Stimulated activated CD8-positive, alpha-beta memory T cell treated with anti-CD3 and anti-CD28 coated beads, Interleukin-15, amount 100 ng/mL, for 1 hour (primary cell): ENCODE measurements at regions not wholly inside any gene's neighbourhood (a gene's known extent, or its start where the extent isn't known, plus 50 kb on each side); places are given as distances from the start of the nearest gene placed in this dataset.

Experiments used
- DNase-seq: peaks from one replicate; pipeline ENCODE4 v3.0.0-alpha.2; 2020; ENCODE audit warnings: low read depth

DNA sequence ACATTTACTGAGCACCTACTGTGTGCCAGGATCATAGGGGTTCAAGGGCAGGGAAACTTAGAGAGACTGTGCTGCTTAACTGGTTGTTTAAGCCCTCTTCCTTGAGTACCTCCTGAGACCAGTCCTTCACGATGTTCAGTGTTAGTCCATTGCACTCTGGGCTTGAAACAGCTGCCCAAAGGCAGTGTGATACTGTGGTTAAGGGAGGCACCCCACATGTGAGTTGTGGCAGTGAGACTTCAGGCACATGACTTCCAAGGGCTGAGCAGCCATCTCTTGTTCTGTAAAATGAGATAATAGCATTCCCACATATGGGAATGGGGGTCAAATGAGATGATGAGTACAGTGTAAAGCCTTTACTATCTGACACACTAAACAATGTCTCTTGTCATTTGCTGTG, 75.1 kb downstream of the LINGO1 start:
- DNase-seq, result no peak

DNA sequence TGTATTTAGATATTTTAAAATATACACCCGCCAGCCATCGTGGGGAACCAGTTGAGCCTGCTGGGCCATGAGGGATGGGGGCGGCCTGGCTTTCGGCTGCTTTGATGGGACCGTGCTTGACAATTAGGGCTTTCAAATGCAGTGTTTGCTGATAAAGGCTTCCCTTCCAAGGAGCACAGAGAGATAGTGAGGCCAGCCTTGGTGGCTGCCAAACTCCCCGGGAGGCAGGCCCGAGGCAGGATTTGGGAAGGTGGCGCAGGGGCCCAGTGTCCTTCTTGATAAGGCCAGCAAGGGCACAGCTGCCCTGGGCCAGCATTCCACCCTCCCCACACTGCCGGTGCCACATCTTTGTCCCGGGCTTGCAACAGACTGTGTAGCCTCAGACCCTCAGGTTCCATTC, 75.6 kb downstream of the LINGO1 start:
- no peak for DNase-seq

DNA sequence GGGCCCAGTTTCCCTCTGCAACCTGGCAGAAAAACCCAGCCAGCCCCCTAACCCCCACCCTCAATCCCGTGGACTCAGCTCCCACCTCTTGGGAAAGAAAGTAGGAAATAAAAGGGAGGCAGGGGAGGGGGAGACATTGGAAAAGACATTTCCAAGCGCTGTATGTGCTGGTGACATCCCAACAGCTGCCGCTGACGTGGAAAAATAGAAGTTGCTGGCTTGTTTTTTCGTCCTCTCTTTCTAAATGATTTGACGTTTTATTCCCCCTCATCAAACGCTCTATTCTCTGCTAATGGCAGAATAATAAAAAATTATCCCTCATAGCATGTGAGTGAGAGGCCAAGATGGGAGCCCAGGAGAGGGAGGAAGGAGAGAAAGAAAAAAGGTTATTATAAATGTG, 76.1 kb downstream of the LINGO1 start:
- no peak for DNase-seq

DNA sequence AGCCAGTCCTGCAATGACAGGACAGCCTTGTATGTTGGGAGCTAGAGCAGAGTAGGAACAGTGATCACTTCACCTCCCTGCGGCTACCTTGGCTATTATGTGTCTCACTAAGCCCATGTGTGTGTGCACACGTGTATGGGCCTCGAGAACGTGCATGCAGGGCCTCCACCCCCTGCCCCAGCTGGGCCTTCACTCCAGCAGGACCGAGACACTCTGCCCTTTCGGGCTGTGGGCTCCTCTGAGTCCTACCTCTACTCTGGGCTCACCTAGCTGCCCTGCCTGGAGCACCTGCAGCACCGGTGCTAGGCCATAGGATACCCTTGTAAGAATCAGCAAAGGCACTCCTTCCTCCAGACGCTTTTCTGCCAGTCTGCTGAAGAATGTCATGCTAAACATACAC, 77.5 kb downstream of the LINGO1 start:
- no peak for DNase-seq

DNA sequence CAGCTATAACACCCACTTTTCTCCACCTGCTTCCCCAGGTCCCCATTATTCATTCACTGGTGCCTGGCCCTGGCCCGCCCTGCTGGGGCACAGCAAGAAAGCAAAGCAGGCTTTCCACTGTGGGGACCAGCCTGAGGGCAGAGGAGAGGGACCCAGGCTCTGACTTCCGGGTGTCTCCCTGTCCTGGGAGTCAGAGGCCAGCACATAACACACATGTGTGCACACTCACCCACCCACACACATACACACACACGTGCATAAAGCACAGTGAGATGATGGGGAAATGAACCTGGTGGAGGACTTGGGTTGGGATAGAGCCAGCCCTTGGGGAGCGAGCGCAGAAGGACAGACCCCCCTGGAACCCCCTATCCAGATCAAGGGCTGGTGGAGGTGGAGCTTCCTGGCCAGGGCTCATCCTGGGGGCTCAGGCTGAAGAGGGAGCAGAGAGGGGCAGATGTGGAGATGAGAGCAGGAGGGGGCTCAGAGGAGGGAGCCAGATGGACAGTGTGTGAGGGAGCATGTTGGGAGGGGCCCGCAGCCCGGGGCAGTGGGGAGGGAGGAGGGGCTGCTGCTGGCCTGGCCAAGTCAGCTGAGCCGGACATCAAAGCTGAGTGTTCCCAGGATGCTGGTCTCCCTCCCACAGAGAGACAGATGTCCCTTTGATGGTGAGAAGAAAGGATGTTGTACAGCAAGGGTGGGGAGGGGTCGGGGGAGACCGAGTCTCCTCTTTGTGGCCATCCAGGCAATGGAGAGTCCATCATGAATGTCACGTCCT, 78.2 kb downstream of the LINGO1 start:
- no peak for DNase-seq

DNA sequence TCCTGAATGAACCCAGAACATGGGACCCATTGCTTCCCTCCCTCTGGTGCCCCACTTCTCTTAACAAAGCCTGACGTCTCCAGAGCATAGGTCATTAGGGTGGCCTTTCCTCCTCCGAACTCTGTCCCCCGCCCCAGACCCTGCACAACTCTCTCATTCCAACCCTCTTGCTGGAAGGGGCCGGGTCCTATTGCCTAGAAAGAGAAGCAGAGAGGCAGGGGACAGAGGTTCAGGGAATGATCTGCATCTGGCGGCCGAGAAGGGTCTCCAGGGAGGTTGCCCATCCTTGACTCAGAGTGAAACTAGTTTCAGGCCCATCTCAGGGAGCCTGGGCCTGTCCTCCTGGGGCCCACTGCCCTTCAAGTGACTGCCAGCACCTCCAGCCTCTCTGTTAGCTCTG, 79.0 kb downstream of the LINGO1 start:
- no peak for DNase-seq

DNA sequence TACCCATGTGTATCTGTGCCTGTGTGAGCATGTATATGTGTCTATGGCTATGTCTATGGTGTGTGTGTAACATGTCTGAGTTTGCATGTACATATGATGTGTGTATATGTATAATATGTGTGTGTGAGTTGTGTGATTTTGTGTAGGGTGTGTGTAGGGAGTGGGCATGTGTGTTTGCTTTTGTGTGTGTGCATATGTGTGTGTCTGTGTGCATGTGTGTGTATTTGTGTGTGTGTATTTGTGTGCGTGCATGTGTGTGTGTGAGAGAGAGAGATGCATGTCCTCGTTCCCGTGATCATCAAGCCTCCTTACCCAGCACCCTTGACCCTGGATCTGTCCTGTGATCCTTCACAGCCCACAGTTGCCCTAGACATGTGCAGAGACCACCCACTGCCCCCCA, 79.5 kb downstream of the LINGO1 start:
- DNase-seq, result no peak

DNA sequence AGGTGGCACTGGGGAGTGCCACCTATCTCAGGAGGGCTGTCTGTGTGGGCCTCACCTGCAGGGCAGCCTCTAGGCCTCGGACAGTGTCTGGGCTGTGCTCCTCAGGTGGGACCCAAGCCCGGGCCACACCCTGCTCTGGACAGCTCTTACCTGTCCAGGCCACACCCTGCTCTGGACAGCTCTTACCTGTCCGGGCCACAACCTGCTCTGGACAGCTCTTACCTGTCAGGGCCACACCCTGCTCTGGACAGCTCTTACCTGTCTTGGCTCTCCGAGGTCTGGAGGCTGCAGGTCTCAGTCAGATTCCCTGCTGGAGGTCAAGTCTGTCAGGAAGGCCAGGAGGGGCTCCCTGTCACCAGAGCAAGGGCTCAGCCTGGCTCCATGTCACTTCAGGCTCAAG, 80.6 kb downstream of the LINGO1 start:
- DNase-seq, result no peak

DNA sequence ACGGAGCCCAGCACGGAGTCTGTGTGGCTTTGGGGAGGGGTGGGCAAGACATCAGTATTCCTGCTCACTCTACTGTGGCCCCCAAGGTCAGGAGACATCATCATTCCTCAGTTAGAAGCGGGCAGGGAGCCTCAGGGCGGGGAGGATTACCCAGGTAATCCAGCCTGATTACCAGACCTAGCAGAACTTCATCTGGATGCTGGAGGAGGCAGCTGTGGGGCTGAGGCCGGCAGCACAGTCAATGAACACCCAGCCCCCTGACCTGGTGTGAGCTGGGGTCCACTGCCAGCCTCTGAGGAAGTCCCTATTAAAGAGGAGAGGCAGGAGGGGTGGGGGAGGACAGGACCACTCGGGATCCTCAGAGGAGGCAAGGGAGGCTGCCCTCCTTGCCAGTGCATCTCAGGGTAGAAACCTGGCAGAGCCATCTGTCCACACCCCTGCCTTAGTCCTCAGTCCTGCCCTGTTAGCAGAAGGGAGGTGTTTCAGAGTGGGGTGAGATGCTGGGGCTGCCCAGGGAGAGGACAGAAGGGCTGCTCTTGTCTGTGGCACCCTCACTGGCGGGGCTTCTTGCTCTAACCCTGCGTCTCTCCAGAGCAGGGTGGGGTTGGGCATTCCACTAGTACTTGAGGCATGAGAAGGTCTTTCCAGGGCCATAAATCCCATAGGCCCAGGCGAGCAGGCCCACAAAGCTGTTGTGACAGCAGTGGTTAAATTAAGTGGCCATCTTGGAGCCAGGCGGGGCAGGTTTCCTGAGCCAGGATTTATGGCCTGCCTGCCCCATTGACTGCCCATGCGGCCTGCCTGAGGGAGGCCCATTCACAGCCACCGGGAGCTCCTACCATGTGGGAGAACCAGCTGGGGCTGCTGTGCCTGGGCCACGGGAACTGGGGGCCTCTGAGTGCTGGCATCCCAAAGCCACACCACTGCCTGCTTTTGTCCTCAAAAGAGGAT, 82.1 kb downstream of the LINGO1 start:
- DNase-seq, result no peak

DNA sequence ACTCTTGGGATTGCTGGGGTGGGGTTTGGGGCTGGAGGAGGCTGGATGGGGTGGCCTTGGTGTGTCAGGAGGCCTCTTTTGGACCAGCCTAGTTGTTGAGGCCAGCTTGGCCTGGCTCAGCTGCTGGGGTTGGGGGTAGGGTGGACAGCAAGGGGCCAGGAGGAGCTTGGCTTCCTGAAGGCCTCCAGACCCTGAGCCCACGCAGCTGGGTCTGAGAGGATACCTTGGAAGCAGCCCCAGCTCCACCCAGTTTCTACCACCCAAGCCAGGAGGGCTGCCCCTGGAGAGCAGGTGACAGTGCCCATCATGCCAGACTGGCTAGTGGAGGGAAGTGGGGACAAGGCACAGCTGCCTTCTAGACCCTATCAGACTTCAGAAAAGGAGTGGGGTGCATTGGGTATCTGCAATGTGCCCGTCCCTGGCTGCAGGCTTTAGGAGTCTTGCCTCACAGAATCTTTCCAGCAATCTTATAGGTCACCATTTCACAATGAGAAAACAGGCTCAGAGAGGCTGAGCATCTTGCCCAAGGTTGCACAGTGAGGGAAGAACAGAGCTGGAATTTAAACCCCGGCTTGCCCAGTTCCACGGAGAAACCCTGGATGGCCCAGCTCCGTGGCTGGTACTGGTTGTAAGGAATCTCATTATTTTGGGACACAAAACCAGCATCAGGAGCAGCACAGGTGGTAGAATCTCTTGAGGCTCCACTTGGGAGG, 83.0 kb downstream of the LINGO1 start:
- no peak for DNase-seq

DNA sequence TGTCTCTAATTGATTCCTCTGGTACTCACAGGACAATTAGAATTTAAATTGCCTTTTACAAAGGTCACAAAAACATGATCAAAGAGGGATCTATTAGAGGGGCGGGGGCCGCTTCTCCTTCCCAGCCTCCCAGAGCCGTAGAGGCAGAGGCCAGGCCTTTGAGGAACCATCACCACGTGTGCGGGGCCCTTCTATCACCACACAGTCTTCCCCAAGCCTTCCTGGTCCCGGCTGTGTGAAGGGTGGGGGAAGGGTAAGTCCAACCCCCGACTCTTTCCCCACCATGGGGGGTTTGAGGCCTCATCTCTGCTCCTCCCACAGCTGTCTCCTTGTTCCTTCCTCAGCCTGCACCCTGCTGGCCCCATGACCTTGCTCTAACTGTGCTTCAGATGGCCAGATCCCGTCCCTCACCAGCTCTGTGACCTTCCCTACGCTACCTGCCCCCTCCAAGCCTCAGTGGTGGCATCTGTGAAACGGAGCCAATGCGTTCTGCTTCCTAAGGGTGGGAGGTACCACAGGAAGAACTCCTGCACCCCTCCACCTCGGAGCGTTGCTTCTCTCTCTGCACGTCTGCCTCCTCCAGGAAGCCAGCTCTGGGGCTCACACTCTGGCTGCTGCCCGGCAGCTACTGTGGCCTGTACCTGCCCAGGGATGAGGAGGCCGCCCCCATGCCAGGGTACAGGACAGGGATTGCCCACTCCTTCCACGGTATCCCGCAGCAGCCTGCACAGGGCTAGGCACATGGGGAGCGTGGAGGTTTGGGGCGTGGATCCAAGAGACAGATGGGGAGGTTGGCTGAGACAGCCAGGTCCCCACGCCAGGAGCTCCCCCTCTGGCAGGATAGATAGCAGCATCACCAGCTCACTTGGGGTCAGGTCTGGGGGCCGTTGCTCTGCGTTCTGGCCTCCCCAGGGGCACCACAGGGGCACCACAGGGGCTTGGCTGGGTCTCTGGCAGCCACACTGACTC, 83.8 kb downstream of the LINGO1 start:
- no peak for DNase-seq

DNA sequence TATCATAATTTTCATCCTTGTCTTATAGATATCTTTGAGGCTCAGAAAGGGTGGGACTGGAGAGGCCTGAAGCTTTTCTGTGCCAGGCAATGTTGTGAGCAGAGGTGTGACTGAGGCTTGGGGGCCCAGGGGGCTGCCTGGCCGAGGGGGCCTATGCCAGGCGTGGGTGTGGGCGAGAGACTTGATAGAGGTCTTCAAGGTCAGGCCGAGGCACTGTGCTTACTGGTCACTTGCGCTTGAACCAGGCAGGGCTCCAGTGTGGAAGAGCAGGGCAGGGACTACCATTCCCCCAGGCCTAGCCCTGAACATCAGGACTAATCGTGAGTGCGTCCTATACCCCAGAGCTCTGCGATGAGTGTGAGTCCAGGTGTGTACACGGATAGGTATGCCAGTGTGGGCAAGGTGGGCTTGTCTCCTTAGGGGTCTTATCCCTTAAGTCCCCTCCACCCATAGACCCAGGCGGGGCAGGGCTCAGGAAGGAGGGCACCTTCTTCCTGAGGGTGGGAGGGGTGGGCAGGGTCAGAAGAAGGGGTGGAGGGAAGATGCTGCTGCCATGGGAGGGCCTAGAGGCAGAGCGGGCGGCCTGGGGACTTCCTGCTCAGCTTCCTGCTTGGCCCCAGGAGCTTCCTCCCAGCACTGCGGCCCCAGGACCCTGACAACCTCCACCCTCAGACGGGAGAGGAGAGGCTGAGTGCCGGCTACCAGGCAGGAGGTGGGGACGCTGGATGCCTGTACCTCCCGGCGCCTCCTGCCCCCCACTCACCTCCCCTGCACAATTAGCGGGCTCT, 84.7 kb downstream of the LINGO1 start:
- no peak for DNase-seq

DNA sequence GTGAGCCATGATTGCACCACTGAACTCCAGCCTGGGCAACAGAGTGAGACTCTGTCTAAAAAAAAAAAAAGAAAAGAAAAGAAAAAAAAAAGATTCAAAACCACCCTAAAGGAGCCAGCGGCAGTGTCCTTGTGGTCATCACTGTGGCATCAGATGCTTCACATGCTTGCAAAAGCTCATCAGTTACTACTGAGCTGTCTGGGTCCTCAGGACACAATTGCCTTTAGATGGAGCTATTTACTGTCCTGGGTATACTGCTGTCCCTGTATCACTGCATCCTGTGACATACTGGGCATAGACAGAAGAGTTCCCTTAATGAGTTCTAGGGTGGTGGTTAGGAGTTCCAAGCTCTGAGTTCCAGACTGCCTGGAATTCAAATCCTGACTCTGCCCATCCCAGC, 85.8 kb downstream of the LINGO1 start:
- DNase-seq, result no peak

DNA sequence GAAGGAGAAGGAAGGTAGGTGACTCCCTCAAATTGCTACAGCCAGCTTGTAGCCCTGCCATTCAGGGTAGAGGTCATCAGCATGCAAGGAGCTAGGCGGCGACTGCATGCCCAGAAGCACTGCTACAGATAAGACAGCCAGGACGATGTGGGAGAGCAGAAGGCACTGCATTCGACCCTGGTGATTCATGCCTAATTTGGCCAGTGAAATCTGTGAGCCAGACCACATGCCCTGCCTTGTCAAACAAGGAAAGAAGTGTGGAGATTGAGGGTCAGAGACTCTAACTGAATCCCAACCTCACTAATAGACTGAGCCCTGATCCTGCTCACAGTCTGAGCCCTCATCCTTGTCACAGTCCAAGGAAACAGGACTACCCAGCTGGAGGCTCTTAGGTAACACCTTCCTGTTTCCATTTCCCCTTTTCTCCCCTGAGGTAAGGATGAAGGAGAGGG, 86.6 kb downstream of the LINGO1 start:
- no peak for DNase-seq

DNA sequence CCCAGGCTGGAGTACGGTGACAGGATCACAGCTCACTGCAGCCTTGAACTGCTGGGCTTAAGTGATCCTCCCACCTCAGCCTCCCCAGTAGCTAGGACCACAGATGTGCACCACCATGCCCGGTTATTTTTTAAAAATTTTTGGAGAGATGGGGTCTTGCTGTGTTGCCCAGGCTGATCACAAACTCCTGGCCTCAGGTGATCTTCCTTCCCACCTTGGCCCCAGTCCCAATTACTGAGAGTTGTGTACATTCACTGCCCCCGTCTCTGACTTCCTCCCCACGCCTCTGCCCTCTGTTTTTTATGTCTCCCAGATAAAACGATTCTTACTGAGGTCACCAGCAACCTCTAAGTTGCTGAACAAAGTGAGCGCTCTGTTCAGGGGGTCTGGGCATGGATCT, 87.7 kb downstream of the LINGO1 start:
- DNase-seq, result no peak

DNA sequence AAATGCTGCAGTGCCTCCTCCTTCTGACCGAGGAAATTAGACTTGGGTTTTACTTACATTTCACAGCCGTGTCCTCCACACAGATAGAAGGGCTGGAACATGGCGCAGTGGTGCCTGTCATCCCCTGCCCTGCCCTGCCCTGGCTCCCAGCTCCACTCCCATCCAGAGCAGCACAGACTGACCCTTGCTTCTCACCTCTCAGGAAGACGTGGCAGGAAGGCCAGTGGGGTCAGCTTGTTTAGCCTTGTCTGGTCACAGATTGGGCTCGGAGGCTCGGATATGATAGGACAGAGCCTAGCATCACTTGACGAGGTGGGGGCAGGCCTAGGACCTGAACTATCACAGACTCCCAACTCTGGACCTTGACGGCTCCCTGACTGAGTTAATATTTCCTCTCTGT, 88.5 kb downstream of the LINGO1 start:
- DNase-seq, result no peak

DNA sequence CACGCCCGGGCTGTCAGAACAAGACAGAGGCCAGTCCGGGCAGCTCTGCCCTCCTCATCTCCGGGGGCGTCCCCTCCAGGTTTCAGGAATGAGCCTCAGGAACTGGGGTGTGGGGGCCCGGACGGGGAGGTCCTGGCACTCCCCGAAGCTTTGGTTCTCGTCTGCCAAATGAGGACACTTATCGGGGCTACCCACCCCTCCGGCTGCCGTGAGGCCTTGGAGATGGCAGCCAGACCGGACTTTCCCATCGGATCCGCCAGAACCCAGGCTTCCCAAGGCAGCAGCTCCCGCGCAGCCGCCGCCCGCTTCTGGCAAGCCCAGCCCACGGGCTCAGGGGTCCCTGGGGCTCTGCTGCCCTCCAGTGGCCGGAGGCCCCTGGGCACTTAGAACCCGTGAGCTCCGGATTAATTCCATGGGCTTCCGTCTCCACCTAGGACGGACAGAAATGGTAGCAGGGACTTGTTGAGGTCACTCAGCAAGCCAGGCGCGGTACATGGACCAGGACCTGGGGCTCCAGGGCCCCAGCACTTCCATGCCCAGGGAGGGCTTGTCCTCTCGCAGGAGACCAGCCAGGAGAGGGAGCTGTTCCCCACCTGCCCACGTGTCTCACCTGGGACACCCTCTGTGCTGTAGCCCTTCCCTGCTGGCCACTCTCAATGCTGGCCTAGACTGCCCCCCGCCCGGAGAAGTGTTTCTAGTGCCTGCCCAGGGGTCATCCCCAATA, 89.4 kb downstream of the LINGO1 start:
- DNase-seq, result peak; percentile 53

DNA sequence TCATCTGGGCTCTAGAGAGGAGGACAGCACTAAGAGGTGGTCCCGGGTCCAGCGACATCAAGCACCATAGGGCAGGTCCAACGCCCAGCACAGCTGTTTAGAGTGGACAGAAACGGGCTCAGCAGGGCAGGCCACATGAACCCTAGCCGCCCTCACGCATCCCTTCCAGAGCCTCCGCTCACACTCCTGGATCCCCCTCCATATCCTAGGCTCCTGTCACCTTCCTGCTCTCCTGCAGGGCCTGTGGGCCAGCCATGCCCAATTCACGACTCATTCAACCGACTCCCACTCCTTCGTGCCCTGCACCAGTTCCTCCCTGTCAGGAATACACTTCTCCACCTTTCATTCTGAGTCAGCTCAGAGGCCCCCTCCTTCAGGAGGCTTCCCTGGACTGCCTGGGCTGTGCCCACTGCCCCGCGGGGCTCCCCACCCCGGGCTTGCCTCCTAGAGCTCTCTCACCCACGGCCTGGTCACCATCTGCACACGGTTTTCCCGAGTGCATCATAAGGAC, 90.2 kb downstream of the LINGO1 start:
- no peak for DNase-seq

DNA sequence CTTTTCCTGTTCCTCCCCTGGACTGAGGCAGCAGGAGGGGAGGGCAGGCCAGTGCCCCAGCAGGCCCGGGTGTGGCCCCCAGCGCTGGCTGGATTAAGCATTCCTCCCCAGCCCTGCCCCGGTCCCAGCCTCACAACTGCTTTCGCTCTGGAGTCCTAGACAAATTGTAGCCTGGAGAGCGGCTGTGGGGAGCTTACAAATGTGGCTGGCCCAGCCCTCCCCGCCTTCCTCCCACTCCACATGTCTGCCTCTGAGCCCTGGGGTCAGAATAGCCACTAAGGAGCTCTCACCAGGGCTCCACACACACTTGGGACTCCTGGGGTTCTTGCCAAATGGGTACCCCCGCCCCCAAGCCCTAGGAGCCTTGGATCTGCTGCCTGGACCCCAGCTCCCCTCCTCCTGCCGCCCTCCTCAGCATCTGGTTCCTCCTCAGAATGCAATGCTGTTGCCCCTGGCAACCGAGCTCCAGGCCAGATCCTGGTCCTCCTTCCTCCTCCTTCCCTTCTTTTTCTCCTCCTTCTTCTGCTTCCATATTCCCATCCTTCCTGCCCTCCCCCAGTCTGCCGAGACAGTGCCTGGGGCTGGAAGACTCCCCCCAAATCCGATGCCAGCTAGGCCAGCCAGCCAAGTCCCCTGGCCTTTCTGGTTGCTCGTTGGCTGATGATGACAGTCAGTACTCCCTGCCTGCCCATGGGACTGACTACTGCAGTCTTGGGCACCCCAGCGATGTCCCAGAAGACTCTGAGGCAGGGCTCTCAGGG, 91.1 kb downstream of the LINGO1 start:
- no peak for DNase-seq
